GM18858 (cell line): ENCODE measurements at regions not wholly inside any gene's neighbourhood (a gene's known extent, or its start where the extent isn't known, plus 50 kb on each side); places are given as distances from the start of the nearest gene placed in this dataset.

Source experiments
- ATAC-seq: cut with Tn5 transposase; IDR thresholded peaks from one replicate; pipeline ENCODE4 v1.9.1; 2021; ENCODE audit not compliant: unreplicated experiment

DNA sequence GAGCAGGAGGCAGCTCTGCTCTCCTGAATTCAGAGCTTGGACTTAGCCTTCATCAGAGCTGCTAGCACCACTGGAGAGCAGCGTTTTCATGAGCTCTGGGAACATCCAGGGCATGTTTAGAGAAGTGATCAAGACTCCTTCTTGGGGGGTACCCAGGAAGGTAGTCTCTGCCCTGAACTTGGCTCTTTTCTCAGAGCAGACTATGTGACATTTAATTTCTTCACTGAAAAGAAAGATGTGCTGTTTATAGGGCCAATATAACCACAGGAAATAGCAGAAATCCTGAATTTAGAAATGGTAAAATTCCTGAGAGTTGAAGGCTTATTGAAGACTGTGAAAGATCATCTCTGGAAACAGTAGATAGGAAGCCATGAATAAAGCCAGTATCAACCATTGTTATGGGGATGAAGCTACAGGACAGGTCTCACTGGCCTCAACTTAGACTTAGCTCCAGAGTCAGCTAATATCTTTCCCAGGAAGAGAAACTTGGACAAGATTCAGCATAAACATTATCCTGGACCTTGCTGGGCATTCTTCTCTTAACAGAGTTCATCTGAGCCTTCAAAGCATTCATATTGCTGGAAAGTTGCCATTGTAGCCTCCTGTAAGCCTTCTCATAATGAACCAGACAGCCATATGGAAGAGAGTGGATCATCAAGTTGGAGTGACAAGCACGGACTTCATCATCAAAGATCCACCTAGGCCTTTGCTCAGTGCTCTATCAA lies 386.6 kb upstream of the THBS1 start:
- ATAC-seq, result no peak

DNA sequence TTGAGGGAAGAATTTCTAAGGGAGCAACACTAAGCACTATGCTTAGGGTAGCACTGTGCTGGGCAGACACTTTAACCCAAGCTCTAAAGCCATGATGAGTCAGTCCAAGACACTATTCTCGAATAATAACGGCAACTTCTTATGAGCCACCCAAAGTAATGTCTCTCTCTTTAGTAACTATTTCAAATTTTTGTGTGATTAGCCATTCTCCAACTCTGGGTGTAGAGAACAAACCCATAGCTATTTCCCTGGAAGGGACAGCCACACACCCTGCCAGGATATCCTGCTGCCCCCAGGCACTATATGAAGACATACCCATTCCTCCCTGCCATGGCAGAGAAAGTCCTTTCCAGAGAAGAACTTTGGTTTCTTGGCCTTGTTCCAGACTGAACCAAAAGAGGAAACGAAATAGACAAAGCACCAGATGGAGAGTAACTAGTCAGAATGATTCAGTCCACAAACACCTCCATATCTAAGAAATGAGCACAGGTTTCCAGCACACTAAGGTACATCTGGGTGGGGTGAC lies 384.9 kb upstream of the THBS1 start:
- no peak for ATAC-seq

DNA sequence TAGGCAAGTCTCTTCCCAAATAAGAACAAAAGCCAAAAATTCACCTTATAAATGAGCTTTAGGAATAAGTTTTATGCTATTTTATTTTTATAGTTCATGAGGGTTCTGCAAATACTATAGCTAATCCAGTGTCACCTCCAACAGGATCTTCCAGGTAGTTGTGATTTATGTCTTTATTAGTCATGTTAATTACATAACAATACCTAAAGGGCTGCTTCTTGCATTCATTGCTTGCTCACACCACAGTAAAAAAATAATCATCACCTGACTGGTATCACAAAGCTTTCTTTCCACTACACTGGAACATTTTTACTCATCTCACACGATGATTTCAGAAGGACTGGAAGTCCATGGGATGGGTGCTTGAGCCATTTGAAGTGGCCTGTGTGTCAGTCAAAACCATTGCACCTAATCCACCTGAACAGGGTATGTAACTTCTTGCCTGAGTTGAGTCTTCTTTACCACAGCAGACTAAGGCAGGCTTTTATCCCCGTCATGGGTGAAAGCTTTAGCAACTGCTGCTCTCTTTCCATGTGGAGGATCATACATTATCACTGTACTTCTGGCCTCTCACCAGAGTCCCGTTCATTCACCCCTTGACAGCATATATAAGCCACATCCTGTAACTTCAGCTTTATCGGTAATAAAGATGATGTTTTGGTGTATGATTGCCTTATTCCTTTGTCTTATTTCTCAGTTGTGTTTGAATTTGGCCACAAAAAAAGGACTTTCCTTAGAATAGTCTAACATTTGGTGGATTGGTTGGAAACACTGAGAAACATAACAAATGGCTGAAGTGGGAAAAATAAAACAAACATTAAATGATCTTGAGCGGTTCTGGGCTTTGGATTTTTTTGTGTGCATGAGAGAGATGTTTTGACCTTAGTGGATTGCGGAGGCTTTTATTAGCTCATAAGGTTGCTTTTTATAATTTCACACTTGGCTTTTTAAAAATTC lies 382.6 kb upstream of the THBS1 start:
- ATAC-seq, result no peak

DNA sequence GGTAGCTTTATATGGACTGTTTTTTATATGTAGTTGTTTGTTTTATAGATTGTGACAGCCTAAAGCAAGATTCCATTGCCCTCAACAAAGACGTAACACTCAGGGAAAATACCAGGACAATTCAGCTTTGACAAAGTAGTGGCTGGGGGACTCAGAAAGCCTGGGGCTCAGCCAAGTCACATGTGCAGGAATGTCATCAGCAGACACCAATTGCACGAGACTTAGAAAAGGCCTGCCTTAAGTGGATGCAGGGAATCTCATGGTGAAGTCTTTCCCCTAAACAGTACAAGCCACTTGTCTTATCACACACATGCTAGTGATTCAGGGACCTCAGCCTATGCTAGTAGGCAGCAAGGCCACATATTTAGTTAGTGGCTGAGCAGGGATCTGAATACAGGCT lies 381.8 kb upstream of the THBS1 start:
- ATAC-seq, result no peak

DNA sequence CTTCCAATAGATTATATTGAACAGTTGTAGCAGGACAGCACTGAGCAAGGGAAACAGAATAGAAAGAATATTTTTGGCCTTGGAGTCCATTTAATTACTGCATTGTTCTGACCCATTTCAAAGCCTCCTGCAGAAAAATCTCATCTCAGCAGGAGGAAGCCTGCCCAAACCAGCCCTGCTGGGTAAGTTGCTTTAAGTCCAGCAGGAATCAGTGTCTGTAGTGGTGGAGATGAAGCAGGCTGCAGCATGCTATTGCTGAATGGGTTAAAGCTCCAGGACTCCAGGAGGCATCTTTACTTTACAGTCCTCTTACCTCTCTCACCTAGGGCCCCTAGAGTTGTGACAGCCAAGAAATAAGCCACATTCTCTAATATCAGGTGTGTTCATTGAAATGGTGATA lies 380.3 kb upstream of the THBS1 start:
- ATAC-seq, result no peak

DNA sequence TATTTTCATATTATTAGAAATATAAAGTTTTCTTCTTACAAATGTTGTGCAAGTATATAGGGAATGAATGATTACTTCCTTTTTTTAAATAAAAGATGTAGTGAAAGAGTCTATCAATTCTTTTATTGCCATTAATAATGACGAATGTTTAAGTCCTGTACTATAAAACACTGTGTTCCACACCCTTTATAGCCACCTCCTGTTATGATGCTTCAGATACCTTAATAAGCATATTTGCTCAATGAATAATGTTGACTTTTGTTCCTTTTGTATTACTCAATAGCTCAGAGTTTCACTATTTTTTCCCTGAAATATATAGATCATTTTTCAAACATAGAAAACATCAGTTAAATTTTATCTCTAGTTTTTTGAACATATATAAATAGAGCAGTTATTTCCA lies 378.2 kb upstream of the THBS1 start:
- ATAC-seq, result no peak

DNA sequence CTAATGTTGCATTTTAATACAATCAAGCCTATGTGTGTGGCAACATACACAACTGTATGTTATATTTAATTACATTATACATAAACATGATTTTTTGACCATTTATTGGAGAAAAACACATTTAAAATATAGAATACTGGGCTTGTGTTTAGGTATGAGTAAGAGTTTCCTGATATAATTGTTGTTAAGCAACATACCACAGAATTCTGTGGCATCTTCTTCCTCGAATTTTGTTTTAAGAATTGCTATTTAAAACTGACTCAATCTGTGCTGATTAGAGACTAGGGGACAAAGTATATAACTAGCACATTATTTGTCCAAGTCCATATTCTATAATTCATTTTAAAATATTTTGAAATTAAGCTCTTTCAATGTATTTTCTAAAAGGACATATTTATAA lies 376.8 kb upstream of the THBS1 start:
- ATAC-seq, result no peak

DNA sequence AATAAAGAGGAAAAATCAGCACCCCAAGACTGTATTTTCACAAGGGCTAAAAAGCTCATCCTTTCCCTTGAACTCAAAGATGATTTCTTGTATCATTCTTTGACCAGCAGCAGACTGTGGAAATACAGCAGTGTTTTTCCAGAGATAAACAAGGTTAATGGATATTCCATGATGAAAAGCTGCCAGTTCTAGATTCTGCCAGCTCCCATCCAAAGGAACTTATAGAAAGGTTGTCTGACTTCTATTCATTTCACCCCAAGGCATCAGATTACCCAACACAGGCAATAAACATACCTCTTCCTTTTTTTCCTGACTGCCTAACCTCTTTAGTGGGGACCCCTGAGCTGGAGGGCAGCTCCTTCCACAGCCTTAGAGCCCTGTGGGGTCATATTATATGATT lies 375.8 kb upstream of the THBS1 start:
- ATAC-seq, result no peak

DNA sequence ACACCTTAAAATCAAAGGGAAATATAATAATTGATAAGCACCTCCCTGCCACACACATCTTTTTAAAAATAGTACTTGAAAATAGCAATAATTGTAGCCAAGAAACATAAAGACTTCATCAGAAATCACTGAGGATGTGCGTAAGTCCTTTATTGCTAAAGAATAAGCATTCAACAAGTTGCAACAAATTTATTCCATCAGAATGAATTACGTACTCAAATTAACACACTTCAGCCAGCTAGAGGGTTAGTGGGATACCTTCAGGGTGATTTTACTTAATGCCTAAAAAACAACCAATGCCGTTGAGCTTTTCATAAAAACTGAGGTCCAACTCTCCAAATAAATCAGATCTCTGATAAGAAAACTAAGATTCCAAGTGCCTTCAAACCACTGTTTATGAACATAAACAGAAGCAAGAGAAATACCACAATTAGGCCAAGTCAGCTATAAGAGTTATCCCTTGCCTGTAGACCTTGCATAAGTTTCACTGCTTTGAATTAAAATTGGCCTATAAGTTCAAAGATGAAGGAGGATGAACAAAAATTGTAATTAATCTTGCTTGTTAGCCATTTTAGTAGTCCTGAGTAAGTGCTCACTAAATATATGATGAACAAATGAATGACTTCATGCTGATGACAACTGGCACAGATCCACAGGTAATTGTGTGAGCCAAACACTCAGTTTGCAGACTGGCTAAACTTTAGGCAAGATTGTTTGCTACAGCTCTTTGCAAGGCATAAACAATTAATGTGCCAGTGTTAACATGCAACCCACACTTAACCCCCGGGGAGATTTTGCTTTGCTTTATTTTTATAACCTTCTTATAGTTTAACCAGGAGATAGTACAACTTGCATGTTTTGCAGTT lies 375.1 kb upstream of the THBS1 start:
- no peak for ATAC-seq

DNA sequence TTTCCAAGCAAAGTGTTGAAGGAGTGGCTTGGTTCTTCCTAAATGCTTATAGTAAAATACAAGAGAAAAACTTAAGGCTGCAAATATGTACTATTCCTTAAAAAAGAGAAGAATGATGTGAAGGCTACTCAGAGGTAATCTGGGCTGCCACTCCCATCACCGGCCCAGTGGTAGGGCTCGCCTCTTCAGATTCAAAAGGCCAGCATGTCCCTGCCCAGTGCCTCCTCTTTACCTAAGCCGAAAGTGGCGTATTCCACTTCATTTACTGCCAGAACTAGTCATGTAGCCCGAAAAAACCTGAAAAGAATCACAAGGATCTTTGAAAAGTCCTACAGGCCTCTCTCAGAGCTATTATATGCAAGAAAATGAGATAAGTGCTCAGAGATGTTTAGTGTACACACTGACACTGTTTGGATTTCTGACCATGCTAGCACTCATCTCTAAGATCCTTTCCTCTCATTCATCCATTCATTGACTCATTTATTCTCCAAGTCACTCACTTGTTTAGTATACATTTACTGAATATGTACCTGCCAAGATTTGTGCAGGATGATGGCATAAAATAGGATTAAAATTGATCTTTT lies 373.3 kb upstream of the THBS1 start:
- no peak for ATAC-seq

DNA sequence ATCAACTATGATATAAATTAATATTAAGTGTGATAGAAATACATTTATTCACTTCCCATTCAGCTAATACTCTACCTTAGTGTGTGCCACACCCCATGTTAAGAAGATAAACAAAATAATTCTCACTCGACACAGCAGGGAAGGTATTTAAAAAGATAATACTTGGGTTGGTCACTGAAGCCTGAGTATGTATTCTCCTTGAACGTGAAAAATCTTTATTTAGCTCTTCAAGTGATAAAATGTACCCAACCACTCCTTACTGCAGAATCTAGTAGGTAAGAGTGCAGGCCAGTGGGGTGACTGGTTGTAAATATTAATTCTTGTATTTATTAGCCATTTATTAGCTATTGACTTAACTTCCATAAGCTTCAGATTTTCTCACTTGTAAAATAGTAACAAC lies 372.7 kb upstream of the THBS1 start:
- ATAC-seq, result no peak

DNA sequence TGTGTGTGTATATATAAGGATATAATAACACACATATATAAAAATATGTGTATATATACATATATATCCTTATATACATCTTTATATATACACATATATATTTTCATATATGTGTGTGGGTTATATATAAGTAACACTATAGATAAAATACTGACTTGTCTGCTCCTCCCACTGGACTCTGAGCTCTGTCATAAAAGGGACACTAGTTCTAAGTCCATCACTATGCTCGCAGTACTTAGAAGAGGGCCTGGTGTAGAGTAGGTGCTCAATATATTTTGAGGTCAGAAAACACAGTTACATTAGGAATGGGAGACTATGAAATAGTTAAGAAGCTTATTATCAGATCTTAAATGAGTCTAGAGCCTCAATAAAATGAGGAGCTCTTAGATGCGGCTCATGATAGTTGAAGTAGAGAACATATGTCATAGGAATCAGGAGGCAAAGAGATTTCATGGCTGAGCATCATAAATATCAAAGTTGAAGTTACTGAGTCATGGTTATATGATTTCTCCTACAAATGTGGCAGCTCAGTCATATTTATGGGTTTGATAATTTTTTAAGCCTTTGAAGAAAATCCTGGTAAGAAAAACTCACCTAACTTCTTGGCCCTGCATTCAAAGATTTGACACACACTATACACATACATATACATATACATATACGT lies 371.2 kb upstream of the THBS1 start:
- no peak for ATAC-seq

DNA sequence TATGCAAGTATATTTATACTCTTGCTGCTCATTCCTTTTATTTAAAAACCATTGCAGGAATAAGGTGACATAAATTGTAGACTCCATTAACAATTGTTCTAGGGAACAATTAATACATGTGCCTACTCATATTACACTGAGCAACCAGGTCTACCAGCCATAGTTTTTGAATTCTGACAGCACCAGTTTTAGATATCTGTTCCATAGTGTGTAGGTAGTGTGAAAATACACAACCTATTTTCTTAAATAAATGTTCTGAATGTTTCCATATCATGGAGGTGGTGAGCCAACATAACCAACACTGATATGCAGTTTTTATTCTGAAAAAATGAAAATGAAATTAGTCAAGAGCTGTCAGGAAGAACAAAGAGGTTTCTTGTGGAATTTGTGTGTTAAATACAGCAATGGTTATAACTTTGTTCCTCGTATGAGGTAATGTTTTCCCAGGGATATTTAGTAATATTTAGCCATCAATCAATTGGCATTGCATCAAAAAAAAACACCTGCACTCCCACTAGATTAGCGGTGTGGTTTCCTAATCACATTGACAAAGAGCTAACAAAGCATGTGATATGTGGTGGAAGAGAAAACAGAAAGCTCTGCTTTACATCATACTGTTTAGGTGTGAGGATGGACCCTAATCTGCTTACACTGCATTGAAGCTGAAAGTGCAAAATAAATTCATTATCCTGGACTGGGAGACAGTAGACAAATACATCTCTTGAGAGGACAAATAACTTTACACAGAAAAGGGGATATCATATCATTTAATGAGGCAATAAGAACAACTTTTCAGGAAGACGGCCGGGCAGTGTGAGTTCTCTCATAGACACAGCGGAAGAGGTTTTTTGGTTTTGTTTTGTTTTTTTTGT lies 369.5 kb upstream of the THBS1 start:
- no peak for ATAC-seq

DNA sequence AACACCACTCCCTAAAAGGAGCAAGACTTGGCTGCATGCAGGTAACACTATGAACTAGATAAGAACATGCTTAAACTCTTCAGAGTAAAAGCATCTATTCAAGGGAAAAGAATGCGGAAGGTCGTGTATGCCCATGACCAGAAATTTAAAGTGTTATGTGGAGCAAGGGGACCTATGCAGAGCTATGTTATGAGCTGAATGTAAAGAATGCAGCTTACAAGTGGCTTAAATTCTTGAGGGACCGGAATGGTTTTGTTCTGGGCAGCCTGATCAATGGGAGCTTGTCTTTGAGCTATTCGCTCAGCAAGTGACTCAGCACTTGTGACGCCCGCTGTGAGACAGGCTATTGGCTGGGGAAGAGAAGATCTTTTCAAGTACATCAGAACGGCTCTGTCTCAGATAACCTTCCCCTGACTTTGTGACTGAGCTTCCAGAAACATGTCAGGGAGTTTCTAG lies 367.5 kb upstream of the THBS1 start:
- ATAC-seq, result no peak

DNA sequence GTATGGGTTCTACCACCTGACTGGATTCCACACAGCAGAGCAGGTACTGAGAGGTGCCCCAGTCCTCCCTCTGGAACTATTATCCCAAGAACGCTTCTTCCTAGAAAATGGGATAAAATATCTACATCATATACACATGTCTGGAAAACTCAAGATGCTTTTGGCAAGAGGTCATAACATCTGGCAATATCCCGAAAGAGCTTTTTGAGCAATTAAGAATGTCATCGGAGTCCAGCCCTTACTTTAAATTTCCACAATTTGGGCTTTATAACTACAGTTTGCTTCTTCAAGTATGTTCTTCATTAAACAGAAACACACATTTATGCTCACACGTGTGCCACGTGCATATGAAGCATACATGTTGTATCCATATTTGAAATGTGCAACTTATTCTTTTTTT lies 365.9 kb upstream of the THBS1 start:
- no peak for ATAC-seq

DNA sequence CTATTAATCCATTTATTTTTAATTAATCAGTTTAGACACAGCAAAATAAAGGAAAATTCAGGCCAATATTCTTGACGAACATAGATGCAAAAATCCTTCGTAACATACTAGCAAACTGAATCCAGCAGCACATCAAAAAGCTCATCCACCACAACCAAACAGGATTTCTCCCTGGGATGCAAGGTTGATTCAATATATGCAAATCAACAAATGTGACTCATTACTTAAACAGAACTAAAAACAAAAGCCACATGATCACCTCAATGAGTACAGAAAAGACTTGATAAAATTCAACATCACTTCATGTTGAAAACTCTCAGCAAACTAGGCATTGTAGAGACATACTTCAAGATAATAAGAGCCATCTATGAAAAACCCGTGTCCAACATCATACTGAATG lies 364.1 kb upstream of the THBS1 start:
- no peak for ATAC-seq

DNA sequence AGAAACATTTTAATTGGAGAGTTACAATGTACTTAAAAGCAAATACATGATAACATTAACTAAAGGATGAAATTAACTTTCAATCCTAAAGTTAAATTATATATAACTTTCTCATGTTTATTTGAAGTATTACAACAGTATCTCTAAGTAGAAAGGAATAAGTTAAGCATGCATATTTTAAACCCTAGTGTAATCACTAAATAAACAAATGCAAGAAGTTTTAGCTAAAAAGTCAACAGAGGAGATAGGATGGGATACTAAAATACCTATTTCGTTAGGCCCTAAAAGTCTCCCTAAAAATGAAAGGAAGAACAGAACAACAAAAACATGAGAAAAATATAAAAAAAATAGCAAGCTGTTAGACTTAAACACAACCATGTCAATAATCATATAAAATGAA lies 361.3 kb upstream of the THBS1 start:
- ATAC-seq, result no peak

DNA sequence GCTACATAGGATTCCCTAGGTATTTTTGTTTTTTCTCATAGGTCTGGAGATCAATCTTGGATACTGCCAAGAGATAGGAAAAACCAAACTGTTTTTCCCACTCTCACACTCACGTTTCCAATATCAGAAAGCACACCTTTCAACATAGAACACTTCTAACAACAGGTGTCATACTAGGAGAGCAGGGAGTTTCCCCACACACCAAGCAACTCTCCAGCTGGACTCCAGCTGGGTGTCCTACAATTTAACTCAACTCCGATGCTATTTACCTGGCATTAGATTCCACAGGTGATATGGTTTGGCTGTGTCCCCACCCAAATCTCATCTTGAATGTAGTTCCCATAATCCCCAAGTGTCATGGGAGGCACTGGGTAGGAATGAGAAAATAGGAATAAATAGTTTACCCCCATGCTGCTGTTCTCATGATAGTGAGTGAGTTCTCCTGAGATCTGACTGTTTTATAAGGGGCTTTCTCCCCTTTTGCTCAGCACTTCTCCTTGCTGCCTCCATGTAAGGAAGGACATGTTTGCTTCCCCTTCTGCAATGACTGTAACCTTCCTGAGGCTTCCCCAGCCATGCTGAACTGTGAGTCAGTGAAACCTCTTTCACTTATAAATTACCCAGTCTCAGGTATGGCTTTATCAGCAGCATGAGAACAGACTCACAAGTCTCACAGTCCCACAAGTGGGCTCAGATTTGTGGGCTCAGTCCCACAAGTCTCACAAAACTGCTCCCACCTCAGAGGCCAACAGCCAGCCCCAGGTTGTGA lies 354.5 kb upstream of the THBS1 start:
- no peak for ATAC-seq
